HPDE6-E6E7 (cell line): ENCODE measurements at regions not wholly inside any gene's neighbourhood (a gene's known extent, or its start where the extent isn't known, plus 50 kb on each side); places are given as distances from the start of the nearest gene placed in this dataset.
A peak's percentile ranks its signal among the peaks of the same experiment; 100 is the strongest.

Experiments used
- DNase-seq: peaks from one replicate; pipeline ENCODE4 v3.0.0; 2011; ENCODE audit warnings: missing footprints; ENCODE audit errors: extremely low spot score

- no peak for DNase-seq
Measured at GRCh38 chr16:86740906-86741799, 162.8 kb downstream of the FOXL1 start.

DNA sequence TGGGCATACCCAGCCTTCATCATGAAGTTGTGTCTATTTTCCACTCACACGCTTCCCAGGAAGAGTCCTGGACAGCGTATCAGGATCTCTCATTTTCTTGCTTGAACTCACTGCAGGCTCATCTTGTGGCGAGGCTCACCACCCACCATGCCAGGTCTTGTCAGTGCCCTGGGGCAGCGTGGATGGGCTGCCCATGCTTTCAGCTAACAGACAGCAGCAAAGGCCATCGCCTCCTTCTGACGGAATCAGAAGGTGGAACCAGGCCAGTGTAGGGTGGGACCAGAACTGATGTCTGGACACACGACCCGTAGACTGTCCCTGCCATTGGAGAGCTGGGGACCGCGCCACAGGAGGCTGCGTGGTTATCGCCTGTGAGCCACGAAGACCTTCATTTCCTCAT is 169.4 kb downstream of the FOXL1 start:
- DNase-seq: no peak

DNA sequence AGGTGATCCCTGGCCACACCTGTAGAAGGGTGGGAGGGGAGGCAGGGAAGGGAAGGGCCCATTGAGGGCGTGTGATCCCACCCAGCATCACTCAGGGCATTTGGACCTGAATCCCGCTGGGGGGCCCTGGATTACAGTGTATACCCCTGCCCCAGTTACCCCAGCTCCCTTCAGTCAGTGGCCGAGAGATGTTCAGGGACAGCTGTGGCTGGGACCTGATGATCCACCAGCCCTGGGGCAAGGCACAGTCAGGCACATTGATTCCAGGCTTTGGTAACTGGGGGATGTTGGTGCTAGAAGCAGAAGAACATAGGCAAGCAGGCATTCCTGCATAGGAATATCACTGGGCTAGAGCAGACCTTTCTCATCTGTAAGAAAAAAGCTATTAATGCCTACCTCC is 170.3 kb downstream of the FOXL1 start:
- DNase-seq: no peak

- DNase-seq: no peak
Measured at GRCh38 chr16:86751076-86752030, 173.0 kb downstream of the FOXL1 start.

GRCh38 chr16:86752582-86753175 is 174.3 kb downstream of the FOXL1 start:
- no peak for DNase-seq

DNA sequence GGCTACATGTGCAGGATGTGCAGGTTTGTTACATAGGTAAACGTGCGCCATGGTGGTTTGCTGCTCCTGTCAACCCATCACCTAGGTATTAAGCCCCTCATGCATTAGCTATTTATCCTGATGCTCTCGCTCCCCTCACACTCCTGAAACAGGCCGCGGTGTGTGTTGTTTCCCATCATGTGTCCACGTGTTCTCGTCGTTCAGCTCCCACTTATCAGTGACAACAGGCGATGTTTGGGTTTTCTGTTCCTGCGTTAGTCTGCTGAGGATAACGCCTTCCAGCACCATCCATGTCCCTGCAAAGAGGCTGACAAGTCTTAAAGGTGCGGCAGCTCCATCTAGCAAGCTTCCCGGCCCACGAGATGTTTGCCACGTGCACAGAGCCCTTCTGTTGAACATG is 175.1 kb downstream of the FOXL1 start:
- no peak for DNase-seq

DNA sequence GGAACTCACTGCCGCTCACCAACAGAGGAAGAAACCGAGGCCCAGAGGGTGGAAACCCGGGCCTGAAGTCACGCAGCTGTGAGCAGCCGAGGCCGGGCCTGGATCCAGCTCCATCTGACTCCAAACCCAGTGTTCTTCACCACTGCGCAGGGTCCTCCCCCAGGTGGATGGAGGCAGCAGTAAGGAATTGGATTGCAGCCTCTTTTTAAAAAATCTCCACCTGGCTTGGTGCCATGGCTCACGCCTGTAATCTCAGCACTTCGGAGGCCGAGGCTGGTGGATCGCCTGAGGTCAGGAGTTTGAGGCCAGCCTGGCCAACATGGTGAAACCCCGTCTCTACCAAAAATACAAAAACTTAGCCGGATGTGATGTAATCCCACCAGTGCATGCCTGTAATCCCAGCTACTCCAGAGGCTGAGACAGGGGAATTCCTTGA is 177.2 kb downstream of the FOXL1 start:
- no peak for DNase-seq

- no peak for DNase-seq
Measured at GRCh38 chr16:86756882-86757703, 178.7 kb downstream of the FOXL1 start.

- DNase-seq: no peak
Measured at GRCh38 chr16:86757704-86758040, 179.3 kb downstream of the FOXL1 start.

DNA sequence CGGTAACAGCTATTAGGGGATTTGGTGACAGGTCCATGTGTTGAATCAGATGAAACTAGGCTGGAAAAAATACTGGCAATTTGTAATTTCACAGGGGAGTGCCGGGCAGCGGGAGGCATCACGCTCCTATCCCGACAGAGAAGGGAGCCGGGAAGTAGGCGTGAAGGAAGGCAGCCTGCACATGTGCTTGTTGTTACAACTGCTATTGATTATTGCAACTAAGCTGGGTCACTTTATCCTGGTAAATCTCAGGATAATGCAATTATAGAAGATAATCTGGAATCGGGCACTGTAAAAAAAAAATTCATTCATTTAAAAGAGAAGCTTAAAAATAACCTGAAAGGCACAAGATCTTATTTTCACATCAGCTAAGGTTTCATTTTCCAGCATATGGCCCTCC is 180.6 kb downstream of the FOXL1 start:
- DNase-seq: no peak

DNA sequence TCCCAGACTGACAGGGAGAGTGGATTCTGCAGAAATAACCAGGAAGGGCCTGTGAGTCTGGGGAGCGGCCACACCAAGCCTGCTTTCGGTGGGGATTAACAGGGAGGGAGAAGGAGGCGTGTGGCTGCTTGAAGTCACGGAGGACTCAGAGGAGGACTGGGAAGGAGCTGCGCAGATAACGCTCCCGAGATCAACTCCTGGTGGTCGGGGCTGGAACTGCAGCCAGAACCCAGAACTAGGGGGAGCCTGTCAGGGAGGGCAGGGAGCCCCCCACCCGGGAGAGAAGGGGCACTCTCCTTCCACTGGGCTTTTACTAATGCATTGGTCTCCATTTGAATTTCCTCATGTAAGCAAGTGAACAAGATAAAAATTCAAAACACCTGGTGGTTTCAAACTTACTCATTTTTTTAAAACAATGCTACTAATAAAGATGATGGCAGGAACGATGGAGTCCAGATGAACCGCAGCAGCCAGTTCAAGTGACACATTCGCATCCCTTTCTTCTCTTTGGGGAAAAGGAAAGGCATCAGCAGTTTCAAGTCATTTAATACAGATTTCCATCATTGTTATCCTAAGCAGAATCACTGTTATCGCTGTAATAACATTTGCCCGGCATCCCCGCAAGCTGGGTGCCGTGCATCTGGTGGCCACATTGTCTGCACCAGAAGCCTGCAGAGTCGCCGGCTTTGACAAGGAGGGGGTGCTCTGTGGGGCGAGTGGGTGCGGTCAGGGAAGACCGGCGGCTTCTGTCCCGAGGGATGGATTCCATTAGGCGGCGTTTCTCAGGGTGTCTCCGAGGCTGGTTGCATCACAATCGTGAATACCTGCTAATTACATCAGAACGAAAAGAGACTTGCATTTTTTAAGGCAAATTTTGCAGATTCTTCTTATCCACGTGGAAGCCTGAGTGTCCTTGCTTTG is 183.0 kb downstream of the FOXL1 start:
- DNase-seq: peak; percentile 56

DNA sequence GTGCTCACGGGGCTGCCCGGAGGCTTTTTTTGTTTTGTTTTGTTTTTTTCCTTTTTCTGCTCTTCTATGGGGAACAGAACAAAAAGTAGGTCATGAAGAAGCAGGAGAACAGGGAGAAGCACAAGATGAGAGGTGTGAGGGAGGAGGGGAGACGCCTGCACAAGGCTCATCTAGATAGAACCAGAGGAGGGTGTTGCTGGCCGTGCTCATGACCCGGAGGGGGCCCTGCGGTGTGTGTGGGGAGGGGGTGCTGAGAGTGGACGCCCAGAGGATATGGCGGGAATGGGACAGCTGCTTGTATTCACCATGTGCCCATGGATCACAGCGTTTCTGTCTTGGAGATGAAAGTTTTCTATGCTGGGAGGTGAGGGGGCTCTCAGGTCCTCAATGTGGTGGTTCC is 183.7 kb downstream of the FOXL1 start:
- no peak for DNase-seq

- no peak for DNase-seq
Measured at GRCh38 chr16:86763819-86764218, 185.5 kb downstream of the FOXL1 start.

GRCh38 chr16:86764551-86764950 is 186.2 kb downstream of the FOXL1 start:
- no peak for DNase-seq

DNA sequence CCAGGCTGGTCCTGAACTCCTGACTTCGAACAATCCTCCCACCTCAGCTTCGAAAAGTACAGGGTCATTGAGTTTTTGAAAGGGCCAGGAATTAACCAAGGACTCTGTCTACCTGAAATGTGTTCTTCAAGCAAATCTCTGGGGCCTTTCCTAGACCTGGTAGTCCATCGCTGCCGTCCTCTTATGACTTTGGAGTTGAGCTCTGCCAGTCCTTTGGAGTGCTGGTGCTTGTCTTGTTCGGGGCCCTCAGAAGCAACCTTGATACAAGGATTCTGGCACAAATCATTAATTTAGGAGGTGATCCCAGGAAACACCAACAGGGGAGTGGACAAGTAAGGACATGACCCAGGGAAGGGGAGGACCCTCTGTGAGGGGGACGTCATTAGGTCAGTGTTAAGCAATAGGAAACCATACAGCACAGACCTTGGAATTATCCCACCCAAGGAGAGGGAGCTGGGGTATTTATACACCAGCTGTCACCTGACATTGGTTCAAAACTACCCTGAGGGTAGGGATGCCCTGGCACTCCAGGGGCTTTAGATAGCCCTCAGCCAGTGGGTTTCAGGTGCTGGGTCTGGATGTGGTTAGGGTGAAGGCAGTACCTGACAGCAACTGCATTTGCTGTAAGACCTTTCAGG is 187.2 kb downstream of the FOXL1 start:
- no peak for DNase-seq

GRCh38 chr16:86766700-86767099 is 188.4 kb downstream of the FOXL1 start:
- no peak for DNase-seq

DNA sequence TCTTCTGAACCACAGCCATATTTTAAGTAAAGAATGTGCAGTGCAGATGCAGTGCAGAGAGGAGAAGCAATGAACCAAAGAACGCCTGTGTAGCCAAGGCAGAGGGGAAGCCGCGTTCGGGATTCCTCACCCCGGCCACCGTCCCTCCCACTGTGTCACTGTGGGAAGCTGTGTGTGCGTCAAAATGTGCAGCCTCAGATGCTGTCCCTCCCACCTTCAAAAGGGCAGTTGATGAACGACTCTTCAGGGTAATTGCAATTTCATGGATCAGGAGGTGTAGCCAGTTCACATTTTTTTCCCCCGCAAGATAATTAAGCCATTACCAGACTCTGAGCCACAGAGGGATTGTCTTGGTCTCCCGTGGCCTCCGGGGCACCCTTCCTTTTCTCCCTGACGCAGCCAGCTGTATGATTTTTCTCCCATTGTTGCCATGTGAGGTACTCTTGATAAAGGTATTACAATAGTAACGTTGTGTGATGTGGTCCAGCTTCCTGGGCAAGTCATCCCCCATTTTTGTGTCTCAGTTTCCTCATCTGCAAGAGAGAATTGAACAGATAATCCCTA is 190.0 kb downstream of the FOXL1 start:
- DNase-seq: no peak

DNA sequence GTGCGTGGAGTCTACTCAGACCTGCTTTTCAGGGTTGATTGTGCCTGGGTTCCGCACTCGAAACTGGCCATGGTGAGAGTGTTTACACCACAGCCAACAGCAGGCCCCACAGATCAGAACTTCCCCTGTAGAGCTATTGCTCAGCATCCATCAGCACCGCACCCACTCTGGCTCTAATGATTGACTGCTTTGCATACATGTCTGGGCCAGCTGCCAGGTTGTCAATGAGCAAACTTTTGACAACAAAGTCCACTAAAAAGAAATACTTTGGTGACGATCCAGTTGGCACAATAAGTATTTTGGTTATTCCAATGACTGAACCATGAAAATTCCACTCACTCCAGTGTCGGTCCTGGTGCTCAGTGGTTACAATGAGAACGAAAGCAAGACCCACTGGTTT is 190.7 kb downstream of the FOXL1 start:
- DNase-seq: no peak
